Effector CD8-positive, alpha-beta T cell (primary cell): ENCODE measurements at regions not wholly inside any gene's neighbourhood (a gene's known extent, or its start where the extent isn't known, plus 50 kb on each side); places are given as distances from the start of the nearest gene placed in this dataset.

Experiments
- DNase-seq: peaks from one replicate; lab custom pipeline; 2025; lab: John Stamatoyannopoulos, UW

- DNase-seq, result no peak
Observed at GRCh38 chr1:209456878-209457277, 126.6 kb upstream of the CAMK1G start.

DNA sequence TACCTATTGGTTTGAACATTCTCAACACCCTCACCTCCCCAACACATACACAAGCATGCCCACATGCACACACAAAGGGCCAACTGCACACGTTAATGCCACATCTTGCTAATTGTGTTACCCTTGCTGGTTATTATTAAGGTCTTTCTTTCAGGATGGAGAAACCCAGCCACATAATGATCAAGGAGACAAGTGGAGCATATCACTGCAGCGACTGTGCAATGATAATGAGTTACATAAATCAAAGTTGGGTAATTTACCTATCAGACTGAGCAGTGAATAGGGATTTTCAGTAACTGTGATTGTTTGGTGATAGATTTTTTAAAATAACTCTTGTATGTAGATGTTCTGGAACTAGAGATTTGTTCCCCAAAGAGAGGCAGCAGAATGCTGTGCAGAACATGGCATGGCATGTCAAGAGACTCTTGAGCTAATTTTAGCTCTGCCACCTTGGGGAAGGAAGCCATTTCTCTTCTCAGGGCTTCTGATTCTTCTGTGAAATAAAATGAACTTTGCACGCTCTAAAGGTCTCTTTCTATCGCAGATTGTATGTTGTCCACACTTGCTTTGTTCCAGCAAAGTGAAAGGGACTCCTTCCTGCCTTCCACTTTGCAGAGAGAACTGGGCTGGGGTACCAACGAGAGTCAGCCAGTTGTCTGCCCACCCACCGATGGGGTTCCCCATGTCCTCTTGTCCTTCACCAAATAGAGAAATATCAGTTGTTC is 126.0 kb upstream of the CAMK1G start:
- DNase-seq, result no peak

- DNase-seq, result no peak
Observed at GRCh38 chr1:209458921-209459320, 124.6 kb upstream of the CAMK1G start.

DNA sequence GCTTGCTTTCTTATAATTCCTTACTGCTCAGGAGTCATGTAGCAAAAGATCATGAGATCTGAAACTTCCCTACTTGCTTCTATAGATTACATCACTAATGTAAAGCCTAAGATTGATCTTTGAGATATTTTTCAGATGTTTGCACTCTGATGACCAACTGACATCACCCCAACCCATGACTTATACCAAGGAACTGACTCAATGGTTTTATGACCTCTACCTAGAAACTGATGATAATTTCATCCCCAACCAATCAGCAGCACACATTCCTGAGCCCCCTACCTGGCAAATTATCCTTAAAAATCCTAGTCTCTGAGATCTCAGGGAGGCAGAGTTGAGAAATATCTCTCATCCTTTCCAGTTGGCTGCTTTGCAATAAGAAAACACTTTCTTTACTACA is 122.3 kb upstream of the CAMK1G start:
- no peak for DNase-seq

GRCh38 chr1:209462433-209462832 is 121.1 kb upstream of the CAMK1G start:
- DNase-seq, result no peak

DNA sequence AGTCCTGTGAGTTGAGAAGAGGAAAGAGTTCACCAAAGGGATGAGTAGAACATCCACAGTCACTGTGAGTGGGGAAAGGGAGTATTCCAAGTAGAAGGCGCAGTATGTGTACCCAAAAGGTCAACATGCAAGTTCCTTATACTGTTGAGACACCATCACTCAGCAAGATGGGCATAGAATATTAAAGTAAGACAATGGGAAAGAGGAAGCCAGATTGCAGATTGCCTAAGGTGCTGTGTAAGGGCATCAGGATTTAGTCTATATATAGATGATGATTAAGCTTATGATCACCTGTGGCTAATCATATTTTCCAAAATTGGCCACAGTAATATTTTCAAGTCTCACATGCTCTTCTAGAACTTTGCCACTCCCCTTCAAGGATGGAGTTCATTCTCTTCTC is 120.1 kb upstream of the CAMK1G start:
- DNase-seq, result no peak

DNA sequence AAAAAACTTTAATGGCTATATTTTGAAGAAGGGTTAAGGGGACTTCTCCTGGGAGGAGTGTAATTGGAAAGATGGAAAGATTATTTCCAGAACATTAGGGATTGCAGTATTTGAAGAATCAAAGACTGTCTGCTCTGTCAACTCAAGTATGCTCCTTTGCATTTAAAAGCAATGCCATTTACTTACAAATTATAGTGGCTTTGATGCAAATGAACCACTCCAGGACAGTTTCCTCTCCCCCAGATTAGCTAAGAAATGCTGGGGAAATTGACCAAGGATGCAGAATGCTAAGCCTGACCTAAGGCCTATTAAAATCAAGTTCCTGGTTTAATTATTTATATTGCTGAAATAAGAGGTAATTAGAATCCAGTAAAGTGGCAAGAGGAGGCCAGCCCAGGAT is 110.5 kb upstream of the CAMK1G start:
- DNase-seq, result no peak

- no peak for DNase-seq
Observed at GRCh38 chr1:209480345-209480744, 103.2 kb upstream of the CAMK1G start.

DNA sequence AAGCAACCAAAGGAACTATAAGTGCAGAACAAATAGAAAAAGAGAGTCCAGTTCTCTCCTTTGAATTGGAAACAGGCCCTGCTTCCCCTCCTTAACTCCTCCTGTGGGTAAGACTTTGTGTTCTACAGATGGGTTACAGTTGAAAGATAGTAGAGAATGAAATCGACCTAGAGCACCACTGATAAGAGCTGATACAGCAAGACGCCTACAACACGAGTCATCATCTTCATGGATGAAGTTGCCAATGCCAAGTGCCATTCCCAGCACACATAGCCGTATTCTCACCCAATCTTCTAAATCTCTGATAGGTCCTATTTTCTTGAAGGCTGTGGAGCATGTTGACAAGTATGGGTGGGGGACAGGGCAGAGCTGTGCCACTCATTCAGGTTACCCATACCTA is 99.8 kb upstream of the CAMK1G start:
- no peak for DNase-seq

DNA sequence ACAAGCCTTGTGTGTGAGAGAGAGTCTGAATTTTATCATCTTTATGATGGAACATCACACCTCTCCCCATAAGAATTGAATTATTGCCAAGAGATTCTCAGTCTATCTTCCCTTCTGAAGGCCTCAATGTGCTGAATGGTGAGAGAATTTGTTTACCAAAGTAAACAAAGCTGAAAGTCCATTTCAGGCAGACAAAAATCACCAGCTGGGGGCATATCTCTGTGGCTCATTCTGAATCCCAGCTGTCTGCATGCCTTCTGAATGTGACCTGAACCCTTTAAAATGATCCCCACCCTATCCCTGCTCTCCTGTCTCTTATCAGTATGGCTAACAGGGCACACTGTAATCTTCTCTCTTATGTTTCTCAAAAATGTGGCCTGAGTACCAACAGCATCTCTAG is 99.1 kb upstream of the CAMK1G start:
- DNase-seq, result no peak

DNA sequence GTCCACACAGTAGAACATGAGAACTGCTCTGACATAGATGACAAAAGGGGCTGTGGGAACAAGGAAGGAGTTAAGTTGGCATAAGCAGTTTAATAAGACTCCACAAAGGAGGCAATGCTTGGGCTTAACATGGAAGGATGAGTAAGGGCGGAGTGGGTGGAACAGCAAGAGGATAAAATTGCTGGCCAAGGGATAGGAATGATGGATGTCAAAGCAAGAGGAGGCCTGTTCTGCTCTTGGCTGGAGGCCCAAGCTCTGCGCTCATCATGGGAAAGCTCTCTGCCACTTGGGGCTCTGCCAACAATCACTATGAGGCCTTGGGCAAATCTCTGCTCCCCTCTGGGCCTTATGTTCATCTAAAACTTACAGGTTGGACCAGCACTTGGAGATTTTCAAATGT is 98.3 kb upstream of the CAMK1G start:
- no peak for DNase-seq

DNA sequence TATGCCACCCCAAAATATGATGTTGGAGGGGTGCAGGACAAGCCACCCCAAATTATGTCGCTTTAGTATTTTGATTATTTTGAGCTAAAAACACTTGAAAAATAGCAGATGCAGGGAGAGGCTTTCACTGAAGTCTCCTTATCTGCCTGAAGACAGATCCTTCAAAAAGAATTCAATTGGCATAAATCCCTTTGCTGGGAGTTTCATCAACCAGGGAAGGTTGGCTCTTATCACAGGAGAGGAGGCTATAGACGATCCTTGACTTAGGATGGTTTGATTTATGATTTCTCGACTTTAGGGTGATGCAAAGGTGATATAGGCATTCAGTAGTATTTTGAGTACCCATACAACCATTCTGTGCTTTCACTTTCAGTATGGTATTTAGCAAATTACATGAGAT is 97.8 kb upstream of the CAMK1G start:
- DNase-seq, result no peak

- DNase-seq, result no peak
Observed at GRCh38 chr1:209486861-209487593, 96.5 kb upstream of the CAMK1G start.

DNA sequence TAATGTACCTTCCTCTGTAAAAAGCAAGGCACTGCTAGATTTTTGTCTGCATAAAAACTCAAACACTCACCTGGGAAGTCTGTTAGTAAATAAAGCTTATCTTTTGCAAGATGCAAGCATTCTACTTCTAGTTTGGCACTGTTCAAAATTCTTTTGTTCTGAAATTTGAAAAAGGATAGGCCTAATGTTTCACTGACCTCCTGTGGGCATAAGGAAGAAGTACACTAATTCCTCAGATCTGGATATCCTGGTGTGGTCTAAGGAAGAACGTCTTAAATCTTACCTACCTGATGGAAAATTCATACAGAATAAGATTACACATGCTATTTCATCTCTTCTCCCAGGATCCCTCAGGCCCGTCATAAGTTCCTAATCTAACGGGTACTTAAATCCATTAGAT is 93.5 kb upstream of the CAMK1G start:
- no peak for DNase-seq

DNA sequence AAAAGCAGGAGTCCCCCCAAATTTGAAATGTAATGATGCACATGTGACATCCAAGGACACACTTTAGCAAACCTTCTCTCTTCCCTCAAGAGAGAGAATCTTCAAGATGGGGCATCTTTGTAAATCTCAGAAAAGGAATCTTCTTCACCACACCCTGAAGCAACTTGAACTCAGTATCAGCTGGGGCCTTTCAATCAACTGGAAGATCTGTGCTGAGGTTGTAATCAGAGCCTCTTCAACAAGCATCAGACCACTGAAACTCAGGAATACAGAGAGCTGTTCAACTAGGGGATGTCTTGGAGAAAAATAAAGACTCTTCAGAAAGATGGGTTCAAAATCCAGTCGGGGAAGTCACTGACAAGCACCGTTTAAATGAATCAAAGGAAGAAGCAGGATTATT is 92.5 kb upstream of the CAMK1G start:
- no peak for DNase-seq

DNA sequence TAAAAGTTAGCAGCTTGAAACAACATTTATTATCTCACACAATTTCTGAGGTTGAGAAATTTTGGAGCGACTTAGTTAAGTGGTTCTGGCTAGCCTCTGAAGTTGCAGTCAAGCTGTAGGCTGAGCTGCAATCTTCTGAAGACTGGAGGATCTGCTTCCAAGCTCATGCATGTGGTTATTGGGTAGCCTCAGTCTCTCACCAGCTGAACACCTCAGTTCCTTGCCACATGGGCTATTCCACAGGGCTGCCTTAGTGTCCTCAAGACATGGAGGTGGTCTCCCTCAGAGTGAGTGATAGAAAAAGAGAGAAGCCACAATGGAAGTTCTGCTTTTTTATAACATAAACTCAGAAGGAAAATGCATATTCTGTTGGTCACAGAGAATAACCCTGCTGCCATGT is 92.0 kb upstream of the CAMK1G start:
- no peak for DNase-seq

GRCh38 chr1:209491897-209492296 is 91.6 kb upstream of the CAMK1G start:
- no peak for DNase-seq

DNA sequence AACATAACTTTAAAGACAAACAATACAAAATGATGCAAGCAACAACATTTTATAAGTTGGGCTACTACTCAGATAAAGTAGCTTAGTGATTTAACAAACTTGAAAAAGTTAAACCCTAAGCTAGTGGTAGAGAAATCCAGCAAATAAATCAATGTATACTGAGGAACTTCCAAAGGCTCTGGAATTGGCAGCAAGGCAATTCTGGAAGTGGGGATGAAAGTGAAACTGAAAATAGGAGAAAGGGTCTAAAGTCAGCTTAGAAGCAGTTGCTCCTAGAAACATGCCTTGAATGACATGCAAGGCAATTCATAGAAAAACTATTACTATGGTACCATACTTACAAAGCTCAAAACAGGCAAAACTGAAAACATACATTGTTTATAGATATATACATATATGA is 90.0 kb upstream of the CAMK1G start:
- no peak for DNase-seq

DNA sequence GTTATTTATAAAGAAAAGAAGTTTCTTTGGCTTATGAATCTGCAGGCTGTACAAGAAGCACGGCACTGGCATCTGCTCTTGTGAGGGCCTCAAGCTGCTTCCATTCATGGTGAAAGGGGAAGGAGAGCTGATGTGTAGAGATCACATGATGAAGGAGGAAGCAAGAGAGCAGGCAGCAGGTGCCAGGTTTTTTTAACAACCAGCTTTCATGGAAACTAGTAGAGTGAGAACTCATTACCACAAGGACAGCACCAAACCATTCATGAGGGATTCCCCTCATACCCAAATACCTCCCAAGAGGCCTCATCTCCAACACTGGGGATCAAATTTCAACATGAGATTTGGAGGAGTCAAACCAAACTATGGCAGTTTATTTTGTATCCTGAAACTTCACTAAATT is 85.8 kb upstream of the CAMK1G start:
- DNase-seq, result no peak

DNA sequence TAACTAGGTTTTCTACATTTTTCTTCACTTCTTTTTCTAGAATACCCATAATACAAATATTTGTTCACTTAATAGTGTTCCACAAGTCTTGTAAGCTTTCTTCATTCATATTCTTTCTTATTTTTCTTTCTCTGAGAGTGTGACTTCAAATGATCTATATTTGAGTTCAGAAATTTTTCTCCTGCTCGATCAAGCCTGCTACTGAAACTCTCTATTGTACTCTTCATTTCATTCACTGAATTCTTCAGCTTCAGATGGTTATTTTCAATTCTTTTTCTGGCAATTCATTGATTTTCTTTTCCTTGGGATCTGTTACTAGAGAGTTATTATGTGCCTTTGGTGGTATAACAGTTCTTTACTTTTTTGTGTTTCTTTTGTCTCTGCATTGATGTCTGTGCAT is 82.5 kb upstream of the CAMK1G start:
- no peak for DNase-seq

DNA sequence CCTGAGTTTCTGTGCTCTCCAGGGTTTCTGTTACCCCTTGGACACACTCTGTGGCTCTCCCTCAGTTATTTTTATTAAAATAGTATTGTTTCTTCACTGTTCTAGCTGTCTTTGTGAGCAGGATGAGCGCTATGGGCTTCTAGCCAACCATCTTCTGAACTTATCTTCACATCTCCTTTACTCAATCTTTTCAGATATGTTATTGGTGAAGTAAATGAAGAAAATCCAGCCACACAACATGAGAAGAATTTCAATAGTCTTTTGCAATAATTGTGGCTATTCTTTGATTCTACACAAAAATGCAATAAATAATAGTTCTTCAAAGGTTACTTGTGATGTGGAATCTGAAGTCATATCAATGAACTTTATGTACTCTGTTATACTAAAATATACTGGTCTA is 80.3 kb upstream of the CAMK1G start:
- DNase-seq, result no peak

GRCh38 chr1:209504571-209504970 is 78.9 kb upstream of the CAMK1G start:
- DNase-seq, result no peak

GRCh38 chr1:209505044-209505443 is 78.5 kb upstream of the CAMK1G start:
- DNase-seq, result no peak

DNA sequence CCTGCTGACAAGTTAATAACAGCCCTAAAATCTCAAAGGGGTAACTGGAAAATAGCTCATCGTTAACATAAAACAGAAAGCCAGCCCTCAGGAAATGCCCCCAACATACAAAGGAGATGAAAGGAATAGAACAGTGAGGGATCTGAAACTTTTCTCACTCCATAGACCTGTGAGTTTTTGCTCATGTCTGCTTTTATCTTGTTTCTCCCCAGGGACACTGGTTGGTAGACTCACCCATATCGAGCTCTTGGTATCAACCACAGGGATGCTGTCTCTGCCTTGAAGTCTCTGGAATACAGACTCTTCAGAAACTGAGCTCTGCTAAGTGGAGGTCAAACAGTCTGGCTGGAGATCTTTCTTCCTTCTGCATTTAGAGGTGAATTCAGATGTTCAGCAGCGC is 77.4 kb upstream of the CAMK1G start:
- no peak for DNase-seq
